Fibroblast of lung (primary cell): ENCODE measurements at regions not wholly inside any gene's neighbourhood (a gene's known extent, or its start where the extent isn't known, plus 50 kb on each side); places are given as distances from the start of the nearest gene placed in this dataset.

Experiments used
- DNase-seq, 2 donors: peaks; one replicate each; pipeline versions ENCODE4 v3.0.0 to v3.0.0-alpha.2; 2010; ENCODE audit warnings: low read depth in 2 of 2
- H2AFZ ChIP-seq: 2 replicates; pipeline ENCODE4 v1.5.1; 2012; ENCODE audit warnings: low read length, control low read depth, inconsistent platforms
- H3K27ac ChIP-seq: 2 replicates; pipeline ENCODE4 v1.5.1; 2011; ENCODE audit warnings: low read length, control low read depth; ENCODE audit not compliant: insufficient read depth
- H3K27me3 ChIP-seq: 2 replicates; pipeline ENCODE4 v1.5.1; 2011; ENCODE audit warnings: mild to moderate bottlenecking, low read length; ENCODE audit not compliant: control insufficient read depth, insufficient read depth
- H3K36me3 ChIP-seq: 2 replicates; pipeline ENCODE4 v1.5.1; 2011; ENCODE audit warnings: low read length; ENCODE audit not compliant: control insufficient read depth, insufficient read depth
- H3K4me1 ChIP-seq: 2 replicates; pipeline ENCODE4 v1.5.1; 2011; ENCODE audit warnings: low read length; ENCODE audit not compliant: control insufficient read depth, insufficient read depth; ENCODE audit errors: extremely low read depth
- H3K4me2 ChIP-seq: 2 replicates; pipeline ENCODE4 v1.5.1; 2011; ENCODE audit warnings: low read length, control low read depth; ENCODE audit not compliant: insufficient read depth; ENCODE audit errors: extremely low read depth
- H3K4me3 ChIP-seq, 4 experiments: fragments of 200-600 bp in 1 of 4; sonication (generic) in 1 of 4; replicated peaks in 1 of 4; 2 replicates each; pipeline ENCODE4 v1.5.1; 2011 to 2016; ENCODE audit warnings: low read length in 4 of 4, low read depth in 3 of 4, mild to moderate bottlenecking in 3 of 4, control low read depth in 2 of 4, inconsistent platforms in 1 of 4, mixed read lengths in 1 of 4; ENCODE audit not compliant: insufficient read depth in 1 of 4; ENCODE audit errors: control extremely low read depth in 1 of 4
- H3K79me2 ChIP-seq: 2 replicates; pipeline ENCODE4 v1.5.1; 2012; ENCODE audit warnings: mild to moderate bottlenecking, low read length, inconsistent platforms; ENCODE audit not compliant: control insufficient read depth, insufficient read depth
- H3K9ac ChIP-seq: 2 replicates; pipeline ENCODE4 v1.5.1; 2011; ENCODE audit warnings: mild to moderate bottlenecking, low read length, control low read depth; ENCODE audit not compliant: insufficient read depth
- H3K9me3 ChIP-seq: 2 replicates; pipeline ENCODE4 v1.5.1; 2012; ENCODE audit warnings: low read depth, low read length; ENCODE audit not compliant: control insufficient read depth, insufficient read depth
- H4K20me1 ChIP-seq: 2 replicates; pipeline ENCODE4 v1.5.1; 2011; ENCODE audit warnings: low read length; ENCODE audit not compliant: control insufficient read depth, insufficient read depth; ENCODE audit errors: extremely low read depth
- EZH2 ChIP-seq: IDR thresholded peaks from 2 replicates; pipeline ENCODE4 v1.5.1; 2012; ENCODE audit warnings: low read length, control low read depth, mild to moderate bottlenecking; ENCODE audit errors: missing control alignments
- TF ChIP-seq, protein P1 (sequence below), 2 donors: IDR thresholded peaks in 1 of 2; conservative IDR thresholded peaks in 1 of 2; 1 replicate in 1 of 2; 2 replicates in 1 of 2; pipeline ENCODE4 v1.5.1; 2011 to 2012; ENCODE audit warnings: low read length in 2 of 2, control low read depth in 1 of 2, inconsistent platforms in 1 of 2, low read depth in 1 of 2, mild to moderate bottlenecking in 1 of 2

DNA sequence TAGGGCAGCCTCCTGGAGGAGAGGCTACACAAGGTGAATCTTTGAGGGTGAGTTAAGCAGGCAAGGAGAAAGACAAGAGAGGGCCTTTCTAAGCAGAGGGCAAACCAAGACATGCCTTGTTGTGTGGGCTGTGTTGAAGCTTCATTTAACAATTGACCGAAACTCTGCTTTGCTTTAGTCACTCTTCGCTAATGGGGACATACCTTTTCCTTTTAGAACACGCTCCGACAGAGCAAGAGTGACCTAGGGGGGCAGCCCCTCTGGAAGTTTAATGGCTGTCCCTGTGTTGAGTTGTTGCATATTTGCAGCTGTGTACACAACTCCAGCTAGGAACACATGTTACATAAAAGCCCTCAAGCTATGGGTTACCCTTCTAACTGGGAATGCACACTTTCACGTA is 218.1 kb upstream of the WWC1 start:
- Histone ChIP-seq H3K4me2 (no peak overlapping the region), H3K4me3 (no peak overlapping the region), H3K9ac (no peak overlapping the region), H4K20me1 (no peaks in the 10 kb centered on the region), H2AFZ (no peak overlapping the region), H3K27ac (no peak overlapping the region), H3K4me1 (no peaks in the 10 kb centered on the region), H3K9me3 (no peaks in the 10 kb centered on the region), H3K27me3 (no peaks in the 10 kb centered on the region), H3K36me3 (no peaks in the 10 kb centered on the region), H3K79me2 (no peaks in the 10 kb centered on the region)
- no peak for DNase-seq
- TF ChIP-seq EZH2 = no peak
- TF ChIP-seq, protein P1, sequence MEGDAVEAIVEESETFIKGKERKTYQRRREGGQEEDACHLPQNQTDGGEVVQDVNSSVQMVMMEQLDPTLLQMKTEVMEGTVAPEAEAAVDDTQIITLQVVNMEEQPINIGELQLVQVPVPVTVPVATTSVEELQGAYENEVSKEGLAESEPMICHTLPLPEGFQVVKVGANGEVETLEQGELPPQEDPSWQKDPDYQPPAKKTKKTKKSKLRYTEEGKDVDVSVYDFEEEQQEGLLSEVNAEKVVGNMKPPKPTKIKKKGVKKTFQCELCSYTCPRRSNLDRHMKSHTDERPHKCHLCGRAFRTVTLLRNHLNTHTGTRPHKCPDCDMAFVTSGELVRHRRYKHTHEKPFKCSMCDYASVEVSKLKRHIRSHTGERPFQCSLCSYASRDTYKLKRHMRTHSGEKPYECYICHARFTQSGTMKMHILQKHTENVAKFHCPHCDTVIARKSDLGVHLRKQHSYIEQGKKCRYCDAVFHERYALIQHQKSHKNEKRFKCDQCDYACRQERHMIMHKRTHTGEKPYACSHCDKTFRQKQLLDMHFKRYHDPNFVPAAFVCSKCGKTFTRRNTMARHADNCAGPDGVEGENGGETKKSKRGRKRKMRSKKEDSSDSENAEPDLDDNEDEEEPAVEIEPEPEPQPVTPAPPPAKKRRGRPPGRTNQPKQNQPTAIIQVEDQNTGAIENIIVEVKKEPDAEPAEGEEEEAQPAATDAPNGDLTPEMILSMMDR (conservative IDR thresholded peaks at IDR 0.05 in 1 of 2, IDR thresholded peaks at IDR 0.05 in 1 of 2; ENCODE audit: low read depth in 1 of 2, low read length in 2 of 2) = no peak

DNA sequence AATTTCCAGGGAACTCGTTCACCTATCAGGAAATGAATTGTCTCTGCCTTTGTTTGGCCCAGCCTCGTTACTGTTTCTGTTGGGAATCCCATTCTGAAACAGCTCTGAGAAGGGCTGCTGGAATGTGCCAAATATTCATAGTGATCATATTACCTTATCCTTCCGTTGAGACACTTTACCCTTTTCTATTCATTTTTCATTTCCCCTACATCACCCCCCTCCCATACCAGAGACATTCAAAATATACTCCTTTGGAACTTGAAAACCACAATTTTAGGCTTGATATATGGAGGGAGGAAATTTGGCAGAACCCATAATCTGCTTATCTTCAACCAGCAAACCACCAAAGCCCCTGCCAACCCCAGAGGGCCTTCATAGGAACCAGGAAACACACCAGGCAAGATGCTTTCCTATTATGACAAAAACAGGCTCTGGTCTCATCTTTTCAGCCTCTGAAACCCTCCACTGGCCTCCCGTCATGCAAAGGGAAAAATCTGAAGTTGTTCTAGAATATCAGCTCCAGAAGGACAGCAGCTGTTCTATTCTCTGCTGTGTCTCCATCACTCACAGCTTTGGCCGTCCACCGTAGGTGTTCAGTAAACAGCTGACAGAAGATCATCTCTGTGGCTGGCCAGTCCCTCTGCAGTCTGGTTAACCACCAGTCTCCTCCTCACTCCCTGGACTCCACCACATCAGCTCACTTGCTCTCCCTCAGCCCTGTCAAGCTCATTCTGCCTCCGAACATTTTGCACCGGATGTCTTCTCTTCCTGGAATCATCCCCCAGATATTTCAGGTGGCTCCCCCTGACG is 217.2 kb upstream of the WWC1 start:
- no peaks in the 10 kb centered on the region for H3K36me3 ChIP-seq
- H3K4me1 ChIP-seq = no peaks in the 10 kb centered on the region
- no peak overlapping the region for H2AFZ ChIP-seq
- TF ChIP-seq EZH2 = no peak
- TF ChIP-seq, protein P1 (conservative IDR thresholded peaks at IDR 0.05 in 1 of 2, IDR thresholded peaks at IDR 0.05 in 1 of 2; ENCODE audit: low read depth in 1 of 2, low read length in 2 of 2) = no peak
- no peak overlapping the region for H3K4me2 ChIP-seq
- no peak overlapping the region for H3K27ac ChIP-seq
- no peak overlapping the region for H3K9ac ChIP-seq
- H3K4me3 ChIP-seq = no peak overlapping the region
- no peaks in the 10 kb centered on the region for H3K9me3 ChIP-seq
- peak in 1 of 2 donors; percentile 95 for DNase-seq
- H3K27me3 ChIP-seq = no peaks in the 10 kb centered on the region
- no peaks in the 10 kb centered on the region for H4K20me1 ChIP-seq
- no peaks in the 10 kb centered on the region for H3K79me2 ChIP-seq

DNA sequence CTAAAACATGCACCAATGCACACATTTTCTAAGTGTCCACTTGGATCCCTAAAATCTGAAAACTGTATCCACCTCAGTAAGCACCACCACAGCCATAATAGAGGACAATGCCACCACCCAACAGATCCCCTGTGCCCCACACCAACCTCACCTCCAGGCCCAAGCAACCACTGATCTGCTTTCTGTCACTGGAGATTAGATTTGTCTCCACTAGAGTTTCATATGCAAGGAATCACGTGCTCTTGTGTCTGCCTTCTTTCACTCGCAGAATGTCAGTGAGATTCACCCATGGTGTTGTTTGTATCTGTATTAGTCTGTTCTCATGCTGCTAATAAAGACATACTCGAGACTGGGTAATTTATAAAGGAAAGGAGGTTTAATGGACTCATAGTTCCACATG is 216.1 kb upstream of the WWC1 start:
- Histone ChIP-seq H2AFZ (no peak overlapping the region), H3K4me3 (no peak overlapping the region), H3K27ac (no peak overlapping the region), H4K20me1 (no peaks in the 10 kb centered on the region), H3K79me2 (no peaks in the 10 kb centered on the region), H3K36me3 (no peaks in the 10 kb centered on the region), H3K9ac (no peak overlapping the region), H3K4me2 (no peak overlapping the region), H3K9me3 (no peaks in the 10 kb centered on the region), H3K27me3 (no peaks in the 10 kb centered on the region), H3K4me1 (no peaks in the 10 kb centered on the region)
- TF ChIP-seq, protein P1 (conservative IDR thresholded peaks at IDR 0.05 in 1 of 2, IDR thresholded peaks at IDR 0.05 in 1 of 2; ENCODE audit: low read depth in 1 of 2, low read length in 2 of 2) = no peak
- no peak for TF ChIP-seq EZH2
- no peak for DNase-seq
